ENCODE measurements at regions not wholly inside any gene's neighbourhood (a gene's known extent, or its start where the extent isn't known, plus 50 kb on each side); places are given as distances from the start of the nearest gene placed in this dataset.

DNA sequence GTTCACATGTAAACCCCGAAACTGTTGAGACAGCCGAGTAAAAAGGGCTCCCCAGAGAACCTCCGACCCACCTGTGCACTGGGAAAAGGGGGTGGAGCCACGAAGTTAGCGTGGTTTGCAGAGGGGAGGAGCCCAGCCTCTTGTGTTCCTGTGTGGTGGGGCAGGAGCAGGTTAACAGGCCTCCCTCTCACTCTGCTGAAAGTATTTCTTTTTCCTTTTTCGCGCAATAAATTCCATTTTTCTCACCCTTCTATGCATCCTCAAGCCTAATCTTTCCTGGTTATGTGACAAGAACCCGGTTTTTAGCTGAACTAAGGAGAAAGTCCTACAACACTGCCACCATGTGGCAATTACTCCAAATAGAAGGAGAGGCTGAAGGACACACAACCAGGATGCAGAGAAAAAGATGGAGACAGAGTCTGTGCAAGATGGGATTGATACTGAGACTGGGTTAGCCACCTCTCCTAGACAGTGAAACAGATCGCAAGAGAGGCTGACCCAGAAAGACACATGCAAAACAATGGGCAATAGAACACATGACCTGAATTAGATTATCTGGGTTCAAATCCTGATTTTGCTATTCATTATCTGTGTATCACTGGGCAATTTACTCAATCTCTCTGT is 168.7 kb upstream of the PRSS16 start:
- H3K4me3 ChIP-seq = peak overlapping the region in 2 of 4 donors; percentile 19 to 38
- 0% methylated on average over 9 of the region's 9 CpGs for WGBS
- DNase-seq (ENCODE audit: extremely low spot score) = no peak
- no peak overlapping the region for H3K27ac ChIP-seq (replicated peaks in 1 of 4)
- H3K36me3 ChIP-seq = no peaks in the 10 kb centered on the region
- peaks cover 0 to 7% (median 4%) of the 10 kb centered on the region in 4 donors for H3K4me1 ChIP-seq
- no peak for TF ChIP-seq POLR2A (IDR thresholded peaks at IDR 0.05; ENCODE audit: low read depth)
- no peak for TF ChIP-seq POLR2AphosphoS5 (IDR thresholded peaks at IDR 0.05)
- no peak for TF ChIP-seq EP300 (IDR thresholded peaks at IDR 0.05)
- TF ChIP-seq, protein P1, sequence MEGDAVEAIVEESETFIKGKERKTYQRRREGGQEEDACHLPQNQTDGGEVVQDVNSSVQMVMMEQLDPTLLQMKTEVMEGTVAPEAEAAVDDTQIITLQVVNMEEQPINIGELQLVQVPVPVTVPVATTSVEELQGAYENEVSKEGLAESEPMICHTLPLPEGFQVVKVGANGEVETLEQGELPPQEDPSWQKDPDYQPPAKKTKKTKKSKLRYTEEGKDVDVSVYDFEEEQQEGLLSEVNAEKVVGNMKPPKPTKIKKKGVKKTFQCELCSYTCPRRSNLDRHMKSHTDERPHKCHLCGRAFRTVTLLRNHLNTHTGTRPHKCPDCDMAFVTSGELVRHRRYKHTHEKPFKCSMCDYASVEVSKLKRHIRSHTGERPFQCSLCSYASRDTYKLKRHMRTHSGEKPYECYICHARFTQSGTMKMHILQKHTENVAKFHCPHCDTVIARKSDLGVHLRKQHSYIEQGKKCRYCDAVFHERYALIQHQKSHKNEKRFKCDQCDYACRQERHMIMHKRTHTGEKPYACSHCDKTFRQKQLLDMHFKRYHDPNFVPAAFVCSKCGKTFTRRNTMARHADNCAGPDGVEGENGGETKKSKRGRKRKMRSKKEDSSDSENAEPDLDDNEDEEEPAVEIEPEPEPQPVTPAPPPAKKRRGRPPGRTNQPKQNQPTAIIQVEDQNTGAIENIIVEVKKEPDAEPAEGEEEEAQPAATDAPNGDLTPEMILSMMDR (IDR thresholded peaks at IDR 0.05) = peak; percentile 45 to 58 (median 56)
- peaks cover 0 to 28% (median 0%) of the 10 kb centered on the region in 4 donors for H3K27me3 ChIP-seq
- H3K9me3 ChIP-seq = no peaks in the 10 kb centered on the region
- intact Hi-C loops (cut with DNase I) = loop anchor here (5.0 kb wide), 1 partner anchor 472 kb away; no protein-coding TSS in a partner anchor

DNA sequence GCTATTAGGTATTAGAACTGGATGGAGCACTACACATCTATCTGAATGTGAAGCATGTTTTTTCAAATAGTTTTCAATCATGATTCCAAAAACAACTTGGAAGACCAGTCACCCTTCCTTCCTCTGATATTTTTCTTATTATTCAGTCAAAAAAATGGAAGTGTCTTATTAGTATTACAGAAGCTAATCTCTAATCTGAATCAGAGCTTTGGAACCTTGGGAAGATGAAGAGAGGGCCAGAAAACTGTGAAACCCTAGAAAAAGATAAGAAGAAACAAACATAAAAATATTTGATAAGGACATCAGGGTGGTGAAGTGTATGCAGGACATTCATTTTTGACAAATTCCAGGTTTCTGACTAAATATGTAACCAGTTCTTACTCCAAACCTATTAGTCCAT is 166.3 kb upstream of the PRSS16 start:
- H3K27me3 ChIP-seq = peaks cover 0 to 34% (median 0%) of the 10 kb centered on the region in 4 donors
- H3K9me3 ChIP-seq = no peaks in the 10 kb centered on the region
- H3K27ac ChIP-seq (replicated peaks in 1 of 4) = no peak overlapping the region
- DNase-seq (ENCODE audit: extremely low spot score) = no peak
- TF ChIP-seq, protein P1 (IDR thresholded peaks at IDR 0.05) = no peak
- TF ChIP-seq POLR2AphosphoS5 (IDR thresholded peaks at IDR 0.05) (no peak), EP300 (IDR thresholded peaks at IDR 0.05) (no peak), POLR2A (IDR thresholded peaks at IDR 0.05; ENCODE audit: low read depth) (no peak)
- H3K36me3 ChIP-seq = no peaks in the 10 kb centered on the region
- H3K4me3 ChIP-seq = no peak overlapping the region
- intact Hi-C loops (cut with DNase I) = no loop called here
- peaks cover 0 to 7% (median 4%) of the 10 kb centered on the region in 4 donors for H3K4me1 ChIP-seq

DNA sequence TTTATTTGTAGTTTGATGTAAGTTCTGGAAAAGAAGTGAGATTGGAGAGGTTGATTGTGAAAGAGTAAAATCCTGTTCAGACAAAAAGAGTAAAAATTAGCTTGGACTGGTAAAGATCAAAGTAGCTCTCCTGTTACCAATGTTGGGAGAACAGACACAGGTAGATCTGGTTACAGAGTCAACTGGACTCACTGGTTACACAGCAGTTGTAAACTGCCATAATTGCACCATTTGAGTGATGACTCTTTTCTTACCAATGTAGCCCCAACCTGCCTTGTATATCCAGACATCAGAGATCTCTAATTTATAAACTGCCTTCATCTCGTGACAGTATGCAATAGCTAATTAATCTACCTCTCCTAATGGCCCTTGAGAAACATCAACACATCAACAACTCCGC is 165.6 kb upstream of the PRSS16 start:
- DNase-seq (ENCODE audit: extremely low spot score) = no peak
- intact Hi-C loops (cut with DNase I) = no loop called here
- Histone ChIP-seq H3K27me3 (peaks cover 0 to 38% (median 0%) of the 10 kb centered on the region in 4 donors), H3K36me3 (no peaks in the 10 kb centered on the region), H3K9me3 (no peaks in the 10 kb centered on the region), H3K27ac (replicated peaks in 1 of 4) (no peak overlapping the region), H3K4me3 (no peak overlapping the region), H3K4me1 (peaks cover 0 to 7% (median 4%) of the 10 kb centered on the region in 4 donors)
- TF ChIP-seq POLR2A (IDR thresholded peaks at IDR 0.05; ENCODE audit: low read depth) (no peak), EP300 (IDR thresholded peaks at IDR 0.05) (no peak), POLR2AphosphoS5 (IDR thresholded peaks at IDR 0.05) (no peak)
- TF ChIP-seq, protein P1 (IDR thresholded peaks at IDR 0.05) = no peak
- WGBS = 42% methylated on average over 2 of the region's 2 CpGs

DNA sequence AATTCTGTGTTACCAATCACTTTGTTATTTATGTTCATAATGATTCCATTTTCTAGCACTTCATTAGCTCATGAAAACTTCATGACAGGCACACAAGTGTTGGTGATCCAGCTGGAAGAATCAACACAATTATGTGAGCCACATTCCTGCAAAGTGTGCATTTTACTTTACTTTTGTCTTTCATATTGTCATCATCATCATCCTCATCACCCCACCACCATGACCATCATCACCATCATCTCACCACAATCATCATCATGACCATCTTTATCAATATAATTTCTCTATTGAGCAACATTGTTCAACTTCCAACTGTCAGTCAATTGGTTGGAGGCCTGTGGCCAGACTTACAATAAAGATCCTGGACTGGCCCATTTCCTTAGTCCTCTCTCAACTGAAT is 159.4 kb upstream of the PRSS16 start:
- H3K36me3 ChIP-seq = no peaks in the 10 kb centered on the region
- no peak overlapping the region for H3K4me3 ChIP-seq
- H3K9me3 ChIP-seq = no peaks in the 10 kb centered on the region
- H3K4me1 ChIP-seq = peaks cover 0 to 6% (median 0%) of the 10 kb centered on the region in 4 donors
- H3K27me3 ChIP-seq = peaks cover 0 to 59% (median 15%) of the 10 kb centered on the region in 4 donors
- no peak for TF ChIP-seq EP300 (IDR thresholded peaks at IDR 0.05)
- TF ChIP-seq POLR2A (IDR thresholded peaks at IDR 0.05; ENCODE audit: low read depth) = no peak
- TF ChIP-seq POLR2AphosphoS5 (IDR thresholded peaks at IDR 0.05) = no peak
- TF ChIP-seq, protein P1 (IDR thresholded peaks at IDR 0.05) = no peak
- H3K27ac ChIP-seq (replicated peaks in 1 of 4) = no peak overlapping the region
- intact Hi-C loops (cut with DNase I) = no loop called here
- DNase-seq (ENCODE audit: extremely low spot score) = no peak
